H54 (cell line): ENCODE measurements at regions not wholly inside any gene's neighbourhood (a gene's known extent, or its start where the extent isn't known, plus 50 kb on each side); places are given as distances from the start of the nearest gene placed in this dataset.
"Not testable (repeated sequence)": the region's sequence is repeated elsewhere in the genome, so short reads cannot be mapped to it uniquely, and the experiment has no call there.

Experiments used
- DNase-seq: peaks from one replicate; pipeline ENCODE4 v3.0.0; 2011; ENCODE audit warnings: low spot score, mixed read lengths; ENCODE audit not compliant: insufficient read length
- FAIRE-seq: peaks from 3 replicates; lab custom pipeline; 2011; peaks lifted over from hg19 to GRCh38; lab: Jason Lieb, UNC

DNA sequence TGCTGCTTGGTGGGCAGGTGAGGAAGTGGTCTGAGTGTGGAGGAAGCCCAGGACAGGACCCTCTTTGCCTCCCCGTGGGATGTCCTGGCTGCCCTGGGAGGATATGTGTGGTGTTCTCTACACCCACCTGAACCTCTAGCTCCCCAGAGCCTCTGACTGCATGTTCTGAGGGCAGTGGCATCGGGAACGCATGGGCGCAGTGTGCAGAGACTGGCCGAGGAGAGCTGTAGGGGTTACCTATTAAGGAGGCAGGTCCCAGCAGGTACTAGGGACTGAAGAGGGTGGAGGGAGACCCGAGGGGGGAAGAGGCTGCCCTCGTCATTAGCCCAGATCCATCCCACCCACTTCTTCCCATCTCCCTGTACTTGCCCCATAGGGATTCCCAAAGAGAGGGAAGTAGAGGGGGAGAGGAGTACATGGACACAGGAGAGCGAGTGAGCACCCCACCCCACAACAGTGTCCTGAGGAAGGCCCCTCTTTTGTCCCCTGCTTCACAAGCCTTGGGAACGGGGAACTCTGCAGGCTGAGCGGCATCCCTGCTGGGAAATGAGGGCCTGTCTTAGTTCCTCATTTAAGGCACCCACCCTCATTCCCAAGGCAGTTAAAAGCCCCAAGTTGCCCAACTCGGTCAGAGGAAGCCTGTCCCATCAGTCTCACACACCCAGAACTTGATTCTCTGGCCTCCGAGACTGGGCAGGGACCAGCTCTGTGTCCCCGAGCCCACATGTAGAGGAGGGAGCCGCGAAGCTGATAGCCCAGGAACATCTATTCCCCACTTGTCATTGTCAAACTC lies 208.5 kb upstream of the PLGLB2 start:
- not testable (repeated sequence) for FAIRE-seq, DNase-seq

DNA sequence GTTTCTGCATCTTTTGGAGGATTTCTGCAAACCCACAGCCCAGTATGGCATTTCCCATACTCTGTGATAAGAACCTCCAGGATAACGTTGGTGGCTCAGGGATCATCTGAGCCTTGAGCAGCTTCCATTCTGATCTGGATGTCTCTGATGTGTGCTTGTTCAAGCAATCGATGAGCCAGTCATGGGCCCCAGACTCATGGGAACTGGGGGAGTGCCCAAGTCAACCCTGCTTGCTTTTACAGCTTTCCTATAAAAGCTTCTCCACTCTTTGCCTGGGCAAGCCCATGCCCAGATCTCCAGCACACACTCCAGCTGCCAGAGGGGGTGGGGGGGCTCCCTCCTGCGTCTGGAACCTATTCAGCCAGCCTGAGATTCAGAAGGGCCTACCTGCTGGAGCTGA lies 207.6 kb upstream of the PLGLB2 start:
- DNase-seq, FAIRE-seq: not testable (repeated sequence)

DNA sequence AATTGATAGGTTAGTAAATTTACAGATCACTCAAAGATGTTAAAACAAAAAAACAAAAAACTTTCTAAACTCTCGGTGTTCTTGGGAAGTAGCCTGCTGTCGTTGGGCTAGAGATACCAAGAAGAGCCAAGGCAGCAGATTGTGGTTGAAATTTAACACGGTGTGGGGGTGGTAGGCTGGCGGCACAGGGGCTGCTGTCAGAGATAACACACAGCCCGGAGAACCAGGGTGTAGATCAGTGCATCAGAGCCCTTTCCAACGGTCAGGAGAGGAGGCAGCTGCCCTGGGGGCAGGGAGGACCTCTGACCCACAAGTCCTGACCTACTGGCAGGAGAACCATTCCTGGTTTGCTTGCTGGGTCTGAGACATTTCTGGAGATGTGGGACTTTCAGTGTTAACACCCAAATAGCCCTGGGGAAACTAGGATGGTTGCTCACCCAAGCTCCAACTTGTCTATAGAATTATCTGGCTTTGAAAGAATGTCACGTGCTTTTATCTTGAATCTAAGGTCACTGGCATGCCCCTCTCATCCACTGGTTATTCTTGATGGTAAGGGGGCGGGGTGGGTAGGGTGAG lies 205.2 kb upstream of the PLGLB2 start:
- FAIRE-seq: not testable (repeated sequence)

DNA sequence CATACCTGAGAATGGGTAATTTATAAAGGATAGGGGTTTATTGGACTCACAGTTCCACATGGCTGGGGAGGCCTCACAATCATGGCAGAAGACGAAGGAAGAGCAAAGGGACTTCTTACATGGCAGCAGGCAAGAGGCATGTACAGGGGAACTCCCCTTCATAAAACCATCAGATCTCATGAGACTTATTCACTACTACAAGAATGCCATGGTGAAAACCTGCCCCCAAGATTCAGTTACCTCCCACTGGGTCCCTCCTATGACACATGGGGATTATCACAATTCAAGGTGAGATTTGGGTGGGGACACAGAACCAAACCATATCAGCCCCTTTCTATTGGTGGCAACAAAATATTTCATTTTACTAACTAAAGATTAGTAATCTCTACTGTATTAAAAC lies 204.1 kb upstream of the PLGLB2 start:
- not testable (repeated sequence) for FAIRE-seq, DNase-seq

More for the DNA sequence above, 205.2 kb upstream of the PLGLB2 start:
- DNase-seq: not testable (repeated sequence)

DNA sequence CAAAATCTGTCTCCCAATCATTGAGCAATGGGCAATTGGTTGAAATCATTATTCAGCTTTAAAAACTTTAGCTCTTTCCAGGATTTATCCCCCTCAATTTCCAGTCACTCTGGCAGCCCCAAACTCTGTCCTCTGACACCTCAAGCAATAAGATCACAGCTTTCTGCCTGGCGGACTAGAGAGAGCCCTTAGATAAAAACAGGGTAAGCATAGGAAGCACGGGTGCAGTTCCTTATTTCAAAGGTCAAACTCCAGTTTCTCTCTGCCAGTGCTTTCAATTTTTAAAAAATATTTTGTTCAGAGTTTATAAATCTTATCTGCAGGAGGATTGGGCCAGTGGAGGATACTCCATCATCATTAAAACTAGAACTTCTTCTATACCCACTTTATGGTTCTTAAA lies 200.8 kb upstream of the PLGLB2 start:
- DNase-seq, FAIRE-seq: not testable (repeated sequence)

DNA sequence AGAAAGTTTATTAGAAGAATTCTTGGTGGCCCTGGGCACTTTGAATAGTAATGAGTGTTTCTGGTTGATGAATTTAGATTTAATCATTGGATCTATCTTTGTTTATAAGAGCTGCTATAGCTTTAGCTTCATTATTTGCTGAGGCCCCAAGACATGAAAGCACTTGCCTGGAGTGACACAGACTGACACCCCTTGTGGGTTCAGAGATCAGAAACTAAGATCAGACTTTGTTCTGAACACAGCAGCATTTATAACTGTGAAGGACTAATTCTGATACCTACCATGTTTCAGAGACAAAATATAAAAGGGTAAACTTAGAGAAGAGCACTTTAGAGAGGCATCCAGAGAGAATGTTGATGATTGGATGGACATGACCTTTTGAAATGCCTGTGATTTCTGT lies 199.9 kb upstream of the PLGLB2 start:
- not testable (repeated sequence) for DNase-seq, FAIRE-seq

DNA sequence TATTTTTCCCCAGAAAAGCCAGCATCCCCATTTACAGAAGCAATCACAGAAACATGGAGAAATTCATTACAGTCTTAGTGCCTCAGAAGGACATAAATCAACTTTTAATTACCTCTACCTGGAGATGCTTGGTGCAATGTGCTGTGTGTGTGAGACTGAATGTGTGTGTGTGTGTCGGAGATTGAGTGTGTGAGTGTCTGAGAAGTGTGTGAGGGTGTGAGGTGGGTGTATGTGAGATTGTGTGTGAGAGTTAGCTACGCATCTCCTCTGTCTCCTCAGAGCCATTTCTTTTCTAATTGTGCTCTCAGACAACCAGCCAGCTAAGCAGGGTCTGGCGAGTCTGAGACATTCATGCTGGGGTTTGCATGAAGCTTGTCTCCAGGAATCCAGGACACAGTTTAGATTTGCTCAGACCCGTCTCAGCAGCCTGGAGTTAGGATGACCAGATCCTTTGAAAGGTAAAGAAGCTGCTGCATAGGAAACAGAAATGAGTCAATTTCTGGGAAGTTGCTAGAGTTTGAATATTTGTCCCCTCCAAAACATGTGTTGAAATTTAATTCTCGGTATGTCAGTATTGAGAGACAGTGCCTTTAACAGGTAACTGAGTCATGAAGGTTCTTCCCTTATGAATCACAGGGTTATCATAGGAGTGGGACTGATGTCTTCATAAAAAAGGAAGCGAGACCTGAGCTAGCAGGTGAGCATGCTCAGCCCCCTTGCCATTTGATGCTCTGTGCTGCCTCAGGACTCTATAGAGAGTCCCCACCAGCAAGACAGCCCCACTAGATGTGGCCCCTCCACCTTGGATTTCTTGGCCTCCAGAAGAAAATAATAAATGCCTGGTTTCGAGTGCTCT lies 199.0 kb upstream of the PLGLB2 start:
- FAIRE-seq: peak; percentile 11

DNA sequence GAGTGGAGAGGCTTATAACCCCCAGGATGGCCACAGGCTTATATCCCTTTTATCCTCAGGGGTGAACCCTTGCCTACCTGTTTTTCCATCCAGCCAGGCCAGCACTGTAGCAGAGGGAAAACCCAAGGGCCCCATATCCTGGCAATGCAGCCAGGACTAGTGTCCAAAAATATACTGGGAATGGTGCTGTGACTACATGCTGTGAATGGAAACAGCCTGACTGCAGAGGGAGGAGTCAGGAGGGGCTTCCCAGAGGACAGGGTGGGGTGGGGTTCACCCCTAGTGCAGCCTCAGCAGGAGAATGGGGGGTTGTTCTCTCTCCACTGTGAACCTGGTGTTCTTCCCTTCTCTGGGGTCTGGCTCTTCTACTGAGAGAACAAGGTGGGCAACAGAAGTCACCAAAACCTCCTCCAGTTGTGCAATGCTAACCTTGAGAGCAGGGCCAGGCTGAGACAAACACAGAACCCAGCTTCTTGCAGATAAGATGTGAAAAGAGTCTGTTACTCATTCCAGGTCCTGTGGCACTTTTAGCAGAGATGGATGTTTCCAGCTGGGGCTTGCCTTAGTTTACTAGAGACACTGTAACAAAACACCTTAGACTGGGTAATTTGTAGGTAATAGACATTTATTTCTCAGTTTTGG lies 198.2 kb upstream of the PLGLB2 start:
- FAIRE-seq, DNase-seq: not testable (repeated sequence)

More for the DNA sequence above, 199.0 kb upstream of the PLGLB2 start:
- DNase-seq: not testable (repeated sequence)

DNA sequence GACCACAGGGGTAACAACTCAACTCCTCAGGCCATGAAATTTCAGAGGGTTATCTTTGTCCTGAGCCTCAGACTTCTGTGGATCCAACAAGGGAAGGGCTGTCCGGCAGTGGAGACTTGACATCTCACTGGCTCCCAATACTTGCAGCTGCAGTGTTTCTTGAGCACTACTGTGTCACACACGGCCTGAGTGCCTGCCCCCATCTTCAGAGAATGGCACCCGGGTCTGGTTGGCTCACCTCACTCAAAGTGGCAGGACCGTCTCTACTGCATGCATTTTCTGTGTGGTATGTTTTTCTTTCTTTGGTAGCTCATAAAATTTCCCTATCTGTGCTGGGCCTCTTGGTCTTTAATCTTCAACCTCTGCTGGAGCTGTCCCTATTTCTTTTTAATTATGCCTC lies 193.2 kb upstream of the PLGLB2 start:
- not testable (repeated sequence) for FAIRE-seq, DNase-seq

DNA sequence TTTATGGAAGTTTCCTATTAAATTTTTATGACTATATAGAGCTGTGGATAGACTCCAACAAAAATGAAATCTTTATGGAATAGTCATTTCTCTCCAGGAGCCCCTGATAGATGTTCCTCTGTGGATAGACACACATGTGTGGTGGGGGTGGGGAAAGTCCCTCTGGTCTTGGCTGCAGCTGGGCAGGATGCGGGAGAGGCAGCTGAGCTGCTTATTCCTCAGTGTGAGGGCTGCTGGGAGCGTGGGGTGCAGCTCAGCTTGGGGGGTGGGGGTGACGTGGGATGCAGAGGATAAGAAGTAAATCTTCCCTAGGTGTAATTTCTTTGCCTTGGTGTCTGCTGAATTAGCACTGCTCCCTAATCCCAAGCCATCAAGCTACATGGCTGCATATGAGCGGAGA lies 192.8 kb upstream of the PLGLB2 start:
- FAIRE-seq, DNase-seq: not testable (repeated sequence)

DNA sequence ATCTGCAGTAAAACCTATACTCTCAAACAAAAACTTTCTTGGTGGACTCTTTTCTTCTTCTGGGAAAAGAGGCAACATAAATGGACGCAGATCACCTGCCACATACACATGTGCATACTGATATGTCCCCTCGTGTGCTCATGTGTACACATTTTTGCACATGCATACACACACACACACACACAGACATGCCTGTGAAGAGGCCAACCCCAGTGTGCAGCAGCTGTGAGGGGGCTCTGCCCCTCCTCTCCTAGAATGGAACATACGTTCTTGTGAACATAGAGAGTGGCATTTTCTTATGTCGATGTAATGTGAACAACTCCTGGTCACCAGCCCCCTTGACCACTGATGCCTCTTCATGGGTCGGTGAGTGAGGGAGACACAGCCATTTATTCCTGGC lies 188.9 kb upstream of the PLGLB2 start:
- DNase-seq, FAIRE-seq: not testable (repeated sequence)

DNA sequence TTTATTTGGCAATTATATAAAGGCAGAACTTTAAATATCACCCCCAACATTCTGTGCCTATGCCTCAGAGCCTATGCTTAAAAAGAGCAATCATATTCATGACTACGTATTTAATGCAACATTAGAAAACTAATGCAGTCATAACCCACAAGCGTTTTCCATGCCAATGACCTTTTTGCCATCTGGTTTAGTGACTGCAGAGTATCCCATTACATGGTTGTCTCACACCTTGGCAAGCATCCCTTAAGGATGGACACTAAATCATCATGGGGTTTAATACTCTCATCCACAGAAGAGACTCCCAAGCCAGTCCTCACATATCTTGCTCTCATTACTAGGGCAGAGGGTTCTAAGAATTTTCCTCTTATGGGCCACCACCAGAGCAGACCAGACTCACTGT lies 188.2 kb upstream of the PLGLB2 start:
- DNase-seq, FAIRE-seq: not testable (repeated sequence)

DNA sequence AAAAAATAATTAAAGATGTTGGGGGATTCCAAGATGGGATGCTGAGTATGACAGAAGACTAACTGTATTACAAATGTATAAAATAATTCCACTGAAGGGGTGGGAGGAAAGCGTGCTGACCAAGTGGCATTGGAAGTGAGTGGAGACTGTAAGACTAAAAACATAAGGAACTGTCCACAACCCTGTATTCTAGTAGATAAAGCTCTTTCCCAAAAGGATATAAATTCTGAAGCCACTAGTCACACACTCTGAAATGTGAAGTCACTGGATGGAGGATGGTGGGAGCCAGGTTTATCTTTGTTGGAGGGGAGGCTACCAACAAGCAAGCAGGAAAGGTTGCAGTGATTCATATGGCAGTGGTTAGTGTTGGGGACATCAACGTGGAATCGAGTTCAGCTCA lies 182.8 kb upstream of the PLGLB2 start:
- not testable (repeated sequence) for DNase-seq, FAIRE-seq

DNA sequence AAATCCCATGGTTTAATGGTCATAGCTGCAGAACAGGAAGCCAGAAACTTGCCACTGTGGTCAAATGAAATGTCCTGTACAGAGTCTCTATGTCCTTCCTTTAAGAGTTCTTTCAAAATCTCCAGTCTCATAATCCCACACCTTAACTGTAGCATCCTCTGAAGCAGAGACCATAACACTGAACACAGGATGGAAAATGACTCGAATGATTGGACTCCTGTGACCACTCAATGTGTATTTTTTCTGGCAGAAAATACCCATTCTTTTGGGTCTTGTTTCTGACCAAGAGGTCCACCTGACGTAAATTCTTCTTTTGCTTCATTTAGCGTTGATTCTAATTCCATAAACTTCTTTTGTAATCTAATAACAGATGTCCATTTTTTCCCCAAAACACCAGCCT lies 181.4 kb upstream of the PLGLB2 start:
- not testable (repeated sequence) for DNase-seq, FAIRE-seq

DNA sequence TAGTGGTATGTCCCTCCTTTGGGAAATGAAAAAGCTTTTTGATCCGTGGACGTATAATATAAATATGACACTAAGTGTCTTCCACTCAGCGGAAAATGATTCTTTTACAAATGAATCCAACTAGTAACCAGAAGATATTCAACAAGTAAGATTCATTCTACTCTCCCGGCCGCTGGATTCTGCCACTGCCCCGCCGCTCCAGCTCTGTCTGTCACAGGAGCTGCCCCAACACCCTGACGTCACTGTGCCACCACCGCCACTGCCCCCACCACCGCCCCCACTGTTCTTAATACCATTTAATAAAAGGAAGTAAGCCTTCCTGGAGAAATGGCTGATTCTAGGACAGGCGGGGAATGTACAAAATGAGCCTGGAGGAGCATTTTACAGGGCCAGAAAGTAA lies 180.8 kb upstream of the PLGLB2 start:
- not testable (repeated sequence) for DNase-seq, FAIRE-seq

DNA sequence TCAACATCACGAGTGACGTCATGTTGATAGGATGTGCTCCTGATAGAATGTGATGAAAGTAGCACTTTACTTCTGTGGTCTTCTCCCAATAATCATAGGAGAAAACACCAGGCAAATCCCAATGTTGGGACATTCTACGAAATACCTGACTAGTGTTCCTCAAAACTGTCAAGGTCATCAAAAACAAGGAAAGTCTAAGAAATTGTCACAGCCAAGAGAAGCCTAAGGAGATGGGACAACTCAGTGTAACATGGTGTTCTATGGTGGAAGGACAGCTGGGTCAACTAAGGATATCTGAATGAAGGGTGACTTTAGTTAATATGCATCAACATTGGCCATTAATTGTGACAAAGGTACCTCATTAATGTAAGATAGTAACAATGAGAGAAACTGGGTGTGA lies 180.0 kb upstream of the PLGLB2 start:
- FAIRE-seq, DNase-seq: not testable (repeated sequence)

DNA sequence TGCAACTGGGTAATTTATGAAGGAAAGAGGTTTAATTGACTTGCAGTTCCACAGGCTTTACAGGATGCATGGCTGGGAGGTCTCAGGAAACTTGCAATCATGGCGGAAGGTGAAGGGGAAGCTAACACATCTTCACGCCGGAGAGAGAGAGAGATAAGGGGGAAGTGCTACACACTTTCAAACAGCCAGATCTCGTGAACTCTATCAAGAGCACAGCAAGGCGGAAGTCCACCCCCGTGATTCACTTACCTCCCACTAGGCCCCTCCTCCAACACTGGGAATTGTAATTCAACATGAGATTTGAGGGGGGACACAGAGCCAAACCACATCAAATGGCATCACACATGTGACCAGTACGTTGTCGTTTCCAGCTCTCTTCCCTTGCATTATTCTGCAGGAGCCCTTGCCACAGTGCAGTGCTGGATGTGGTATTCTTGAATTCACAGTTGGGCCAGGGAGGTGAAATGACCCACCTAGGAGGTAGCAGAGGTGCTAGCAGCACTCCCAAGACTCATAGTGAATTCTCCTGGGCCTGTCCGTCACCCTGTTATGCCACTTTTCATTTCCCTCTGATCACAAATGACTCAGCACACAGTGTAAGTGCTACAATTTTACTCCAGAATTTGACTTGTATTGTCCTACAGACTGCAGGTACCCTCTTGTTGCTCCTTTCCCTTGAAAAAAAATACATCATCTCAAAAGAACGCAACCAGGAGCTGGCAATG lies 179.2 kb upstream of the PLGLB2 start:
- not testable (repeated sequence) for FAIRE-seq, DNase-seq

DNA sequence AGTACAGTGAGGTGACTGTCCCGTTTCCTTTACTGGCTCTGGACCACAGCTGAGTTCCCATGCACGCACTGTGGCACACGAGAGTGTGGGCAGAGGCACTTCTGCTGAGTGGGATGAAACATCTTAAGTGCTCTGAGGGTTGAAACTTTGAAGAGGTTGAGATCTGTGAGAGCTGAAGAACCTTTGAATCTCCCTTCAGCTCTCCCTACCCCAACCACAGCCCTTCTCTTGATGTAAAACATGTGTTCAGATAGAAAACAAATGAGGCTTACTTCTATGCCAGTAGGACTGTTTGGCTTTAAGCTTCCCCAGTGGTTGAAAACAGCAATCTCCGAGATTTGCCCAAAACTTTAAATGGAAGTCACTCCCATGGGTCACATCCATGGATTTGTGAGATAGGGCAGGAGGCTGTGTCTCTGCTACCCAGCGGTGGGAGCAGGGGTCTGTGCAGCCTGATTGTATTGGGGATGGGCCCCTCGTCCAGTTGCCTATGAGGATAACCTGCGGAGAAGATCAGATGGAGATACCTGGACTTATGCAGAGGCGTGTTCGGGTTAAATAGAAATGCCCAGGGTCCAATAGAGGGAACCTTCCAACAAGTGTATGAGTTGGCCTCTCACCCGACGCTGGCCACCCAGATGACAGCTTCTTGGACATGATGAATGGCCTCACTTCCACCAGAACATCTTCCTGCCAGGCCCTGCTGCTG lies 178.0 kb upstream of the PLGLB2 start:
- not testable (repeated sequence) for DNase-seq, FAIRE-seq
